CD4-positive, alpha-beta T cell treated with Interleukin-12 subunit alpha and Interleukin-12 subunit beta, for 1 hour (primary cell): ENCODE measurements at regions not wholly inside any gene's neighbourhood (a gene's known extent, or its start where the extent isn't known, plus 50 kb on each side); places are given as distances from the start of the nearest gene placed in this dataset.

Experiments
- DNase-seq: peaks from one replicate; pipeline ENCODE4 v3.0.0-alpha.2; 2020

DNA sequence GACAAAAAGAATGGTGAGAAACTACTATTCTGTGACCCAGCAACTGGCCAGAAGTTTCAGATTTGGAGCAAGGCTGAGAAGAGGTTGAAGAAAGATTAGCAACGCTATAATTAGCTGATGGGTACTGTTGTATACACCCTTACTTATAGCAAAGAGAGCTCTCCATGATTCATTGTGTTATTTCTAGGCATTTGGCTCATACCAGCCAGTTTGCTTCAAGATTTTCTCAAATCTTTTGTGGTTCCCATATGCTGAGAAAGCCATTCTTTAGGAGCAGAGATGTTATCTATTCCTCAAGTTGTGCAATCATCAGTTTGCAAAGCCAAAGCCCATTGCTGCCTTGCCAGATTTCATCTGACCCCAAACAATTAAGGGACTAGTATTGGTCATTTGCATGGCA lies 179.4 kb downstream of the ETS1 start:
- no peak for DNase-seq

DNA sequence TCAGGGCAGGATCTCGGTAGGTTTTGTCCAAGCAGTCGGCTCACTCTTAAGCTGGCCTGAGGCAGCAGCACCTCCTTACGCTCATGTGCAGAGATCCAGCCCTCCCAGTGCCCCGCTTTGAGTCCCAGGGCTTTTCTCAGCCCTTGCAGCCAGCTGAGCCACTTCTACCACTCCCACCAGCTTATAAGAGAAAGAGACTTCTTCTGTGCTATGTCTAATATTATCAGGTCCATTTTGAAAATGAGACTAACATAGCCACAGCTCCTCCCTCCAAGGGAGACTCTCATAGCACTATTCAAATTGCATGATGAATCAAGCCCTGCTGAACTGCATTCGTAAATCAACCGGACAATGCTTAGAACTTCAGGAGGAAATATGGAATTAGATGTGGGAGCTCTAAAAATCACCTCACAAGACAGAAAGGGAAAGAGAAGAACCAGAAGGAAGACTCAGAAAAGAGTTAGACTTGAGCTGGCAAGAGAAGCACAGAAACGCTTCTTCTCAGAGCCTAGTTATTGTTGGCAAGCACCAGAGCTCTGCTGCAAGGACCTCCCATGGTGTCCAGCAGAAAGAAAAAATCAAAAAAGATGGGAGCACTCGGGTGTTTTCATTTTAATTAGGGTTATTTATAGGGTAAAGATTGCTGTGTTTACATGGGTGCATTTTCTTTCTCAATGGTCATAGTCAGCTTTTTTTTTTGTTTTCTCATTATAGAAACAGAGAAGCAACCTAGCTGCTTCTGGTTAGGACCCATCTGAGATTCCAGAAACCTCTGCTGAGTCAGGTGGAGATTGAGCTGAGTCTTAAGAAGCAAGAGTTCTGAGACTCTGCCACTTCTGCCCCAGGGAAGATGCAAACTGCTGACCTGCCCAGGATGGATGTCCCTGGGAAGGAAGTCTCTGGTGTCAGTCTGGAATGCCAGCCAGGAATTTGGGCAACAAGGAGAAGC lies 181.4 kb downstream of the ETS1 start:
- DNase-seq = no peak

DNA sequence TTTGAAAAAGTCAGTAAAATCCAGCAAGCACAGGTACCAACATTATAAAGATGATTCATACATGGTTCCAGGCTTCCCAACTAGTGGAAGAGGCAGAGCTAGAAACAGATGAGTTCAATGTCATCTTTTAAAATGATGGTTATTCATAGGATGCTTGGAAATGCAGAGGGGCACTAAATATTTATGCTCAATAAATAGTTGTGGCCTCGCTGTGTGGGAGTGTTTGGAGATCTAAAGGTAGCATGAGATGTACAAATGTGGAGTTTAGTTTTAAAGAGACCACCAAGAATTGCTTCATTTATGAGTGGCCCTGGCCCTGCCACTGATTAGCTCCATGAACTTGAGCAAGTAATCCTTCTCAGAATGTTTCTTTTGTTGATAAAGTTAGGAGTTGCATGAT lies 182.2 kb downstream of the ETS1 start:
- DNase-seq = no peak

DNA sequence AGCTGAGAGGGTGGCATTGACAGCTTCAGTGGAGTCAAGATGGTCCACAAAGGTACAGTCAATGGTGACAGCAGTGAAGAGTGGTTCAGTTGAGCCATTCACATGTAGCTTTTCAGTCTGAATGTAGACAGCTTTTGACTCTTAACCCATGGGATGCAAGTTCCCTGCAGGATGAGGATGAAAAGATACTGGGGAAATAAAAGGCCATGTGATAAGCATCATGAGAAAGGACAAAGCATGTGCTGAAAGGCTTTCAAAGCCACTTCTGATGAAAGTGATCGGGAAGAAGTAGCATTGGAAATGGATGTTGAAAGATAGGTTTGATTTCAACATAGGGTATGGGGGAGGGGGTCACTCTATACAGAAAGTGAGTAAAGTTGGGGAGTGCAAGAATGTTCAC lies 182.9 kb downstream of the ETS1 start:
- no peak for DNase-seq

DNA sequence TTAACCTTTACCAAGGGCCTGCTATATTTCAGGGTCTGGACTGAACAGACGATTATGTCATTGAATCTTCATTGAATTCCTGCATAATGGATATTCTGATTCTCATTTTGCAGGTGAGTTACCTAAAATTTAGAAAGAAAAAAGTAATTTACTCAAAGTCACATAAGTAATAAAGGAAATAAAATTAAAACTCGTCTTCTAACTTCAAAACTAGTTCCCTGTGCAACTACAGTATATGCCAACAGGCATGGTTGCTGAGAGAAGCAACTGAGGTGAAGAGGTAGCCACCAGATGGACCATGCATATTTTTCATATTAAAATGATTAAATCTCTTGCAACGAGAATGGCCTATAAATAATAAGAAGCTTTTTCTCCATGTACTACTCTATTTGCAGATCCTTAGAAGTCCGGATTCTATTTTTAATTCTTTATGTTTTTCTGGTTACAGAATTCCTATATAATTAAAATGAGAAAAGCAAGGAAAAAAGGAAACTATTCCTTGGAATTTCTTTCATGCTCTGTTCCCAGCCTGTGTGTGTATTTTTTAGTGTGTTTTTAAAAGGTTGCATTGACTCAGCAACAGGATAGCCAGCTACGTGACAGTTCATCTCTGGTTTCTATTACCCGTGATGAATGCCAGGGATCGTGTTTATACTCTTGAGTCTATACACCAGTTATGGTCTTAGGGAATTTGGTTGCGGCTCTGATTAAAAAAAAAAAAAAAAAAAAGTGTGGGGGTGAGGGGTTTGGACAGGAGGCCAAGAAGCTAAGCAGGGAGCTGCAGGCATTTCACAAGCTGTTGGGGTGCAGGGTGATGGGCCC lies 186.8 kb downstream of the ETS1 start:
- no peak for DNase-seq

DNA sequence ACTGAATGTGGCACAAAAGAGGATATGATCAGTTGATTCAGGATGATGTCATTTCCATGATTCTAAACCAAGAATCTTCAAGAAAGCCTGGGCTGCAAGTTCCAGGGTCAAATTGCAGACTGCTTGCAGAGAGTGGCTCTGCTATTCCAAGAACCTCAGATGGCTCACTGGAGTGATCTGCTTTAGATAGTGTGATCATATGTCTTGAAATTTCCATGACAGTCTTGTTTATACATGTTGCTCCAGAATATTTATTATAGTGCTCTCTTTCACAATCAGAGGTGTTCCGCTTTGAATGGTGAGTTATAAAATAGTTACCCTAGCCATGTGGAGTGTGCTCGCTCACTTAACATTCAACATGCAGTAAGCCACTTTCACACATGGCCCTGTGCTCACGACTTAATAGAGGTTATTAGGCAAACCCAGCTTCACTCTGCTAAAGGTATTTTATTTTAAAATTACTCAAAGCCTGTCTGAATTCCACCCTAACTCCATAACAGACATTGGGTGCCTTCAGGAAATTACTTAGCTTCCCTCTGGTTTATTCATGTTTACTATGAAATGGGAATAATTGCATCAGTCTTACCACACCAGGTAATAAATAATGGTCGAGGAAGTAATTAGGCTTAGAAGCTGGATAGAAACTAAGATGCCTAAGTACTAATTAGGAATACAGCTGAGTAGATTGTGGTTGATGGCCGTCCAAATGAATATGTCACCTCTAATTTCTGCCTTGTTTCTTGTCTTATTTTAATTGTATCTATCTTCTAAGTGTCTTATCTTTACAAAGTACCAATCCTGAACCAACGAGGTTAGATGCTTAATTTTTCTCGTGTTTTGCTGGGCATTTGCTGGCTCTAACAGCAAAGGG lies 187.9 kb downstream of the ETS1 start:
- no peak for DNase-seq

DNA sequence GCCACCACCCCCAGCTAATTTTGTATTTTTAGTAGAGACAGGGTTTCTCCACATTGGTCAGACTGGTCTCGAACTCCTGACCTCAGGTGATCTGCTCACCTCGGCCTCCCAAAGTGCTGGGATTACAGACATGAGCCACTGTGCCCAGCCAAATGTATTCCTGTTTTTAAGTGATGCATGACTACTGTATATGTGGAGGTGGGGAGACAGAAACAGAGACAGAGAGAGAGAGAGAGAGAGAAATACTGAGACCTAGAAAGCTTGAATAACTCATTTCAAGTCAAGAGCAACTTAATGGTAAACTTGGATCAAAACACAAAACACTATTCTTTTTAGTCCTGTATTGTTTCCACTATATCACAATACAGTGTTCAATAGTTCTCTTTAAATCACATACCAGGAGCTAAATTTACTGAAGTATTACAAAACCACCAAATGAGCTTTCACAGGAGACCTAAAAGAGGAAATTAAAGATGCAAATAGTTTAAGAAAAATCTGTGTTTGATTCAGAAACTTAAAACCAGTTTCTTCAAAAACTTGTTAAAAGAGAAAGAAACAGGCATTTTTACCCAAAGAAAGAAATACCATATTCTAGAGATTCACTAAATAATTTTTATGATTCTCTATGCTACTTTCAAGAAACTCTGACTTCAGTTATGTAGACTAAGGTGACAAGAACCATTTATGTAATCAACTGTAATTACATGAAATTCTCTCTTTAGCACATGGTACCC lies 188.7 kb downstream of the ETS1 start:
- DNase-seq = no peak

DNA sequence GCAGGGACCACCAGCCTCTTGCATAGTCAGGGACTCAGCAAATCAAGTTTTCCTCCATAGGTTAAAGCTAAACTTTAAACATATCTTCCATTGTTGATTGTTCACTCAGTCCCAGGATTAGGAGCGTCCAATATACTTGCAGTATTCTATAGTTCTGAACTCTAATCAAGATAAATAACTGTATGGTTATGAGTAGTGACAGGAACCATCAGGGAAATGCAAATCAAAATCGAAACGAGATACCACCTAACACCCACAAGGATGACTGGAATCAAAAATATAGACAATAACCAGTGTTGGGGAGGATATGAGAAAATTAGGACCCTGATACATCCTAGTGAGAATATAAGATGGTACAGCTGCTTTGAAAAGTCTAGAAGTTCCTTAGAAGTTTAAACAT lies 190.0 kb downstream of the ETS1 start:
- no peak for DNase-seq

DNA sequence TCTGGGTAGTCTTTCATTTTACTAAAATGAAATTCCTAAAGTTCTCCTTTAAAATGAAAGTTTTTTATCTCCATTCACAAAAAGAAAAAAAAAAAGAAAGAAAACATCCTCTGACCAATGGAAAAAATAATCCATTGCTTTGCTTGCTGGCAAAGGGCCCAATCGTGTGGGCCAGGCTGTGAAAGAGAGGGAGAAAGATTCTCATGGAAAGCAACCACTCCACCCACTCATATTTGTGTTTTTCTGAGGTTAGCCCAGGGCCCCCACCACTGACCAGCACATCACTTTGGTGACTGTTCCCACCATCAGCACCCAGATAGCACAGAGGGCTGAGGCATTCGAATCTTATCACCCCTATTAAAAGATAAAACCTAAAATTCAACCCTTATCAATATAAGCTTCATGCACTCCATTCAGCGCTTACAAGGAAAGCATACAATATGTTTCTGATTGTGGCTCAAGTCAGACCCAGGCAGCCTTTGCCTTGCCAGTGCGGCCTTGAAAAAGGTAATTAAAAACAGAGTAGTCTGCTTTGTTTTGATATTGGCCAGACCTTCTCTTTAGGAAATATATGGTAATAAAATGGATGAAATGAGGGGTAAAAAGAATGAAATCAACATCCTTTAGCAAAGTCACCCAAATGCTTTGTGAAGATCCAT lies 192.8 kb downstream of the ETS1 start:
- DNase-seq = no peak

DNA sequence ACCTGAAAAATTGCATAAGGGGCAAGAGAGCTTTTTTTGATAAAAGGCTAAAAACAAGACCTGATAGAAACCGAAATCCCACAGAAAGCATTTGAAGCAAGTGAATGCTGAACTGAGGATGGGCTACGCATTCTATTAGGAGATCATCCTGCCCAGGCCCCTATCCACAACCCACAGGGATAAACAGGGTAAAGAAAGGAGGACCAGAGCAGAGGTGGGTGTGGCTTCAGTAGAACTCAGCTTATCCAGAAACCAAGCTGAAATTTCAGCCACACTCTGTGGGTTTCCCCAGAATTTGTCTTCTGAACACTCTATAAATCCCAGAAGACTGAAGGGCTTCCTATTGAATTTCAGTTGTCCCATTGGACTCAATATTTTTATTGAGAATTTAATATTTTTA lies 195.1 kb downstream of the ETS1 start:
- no peak for DNase-seq

DNA sequence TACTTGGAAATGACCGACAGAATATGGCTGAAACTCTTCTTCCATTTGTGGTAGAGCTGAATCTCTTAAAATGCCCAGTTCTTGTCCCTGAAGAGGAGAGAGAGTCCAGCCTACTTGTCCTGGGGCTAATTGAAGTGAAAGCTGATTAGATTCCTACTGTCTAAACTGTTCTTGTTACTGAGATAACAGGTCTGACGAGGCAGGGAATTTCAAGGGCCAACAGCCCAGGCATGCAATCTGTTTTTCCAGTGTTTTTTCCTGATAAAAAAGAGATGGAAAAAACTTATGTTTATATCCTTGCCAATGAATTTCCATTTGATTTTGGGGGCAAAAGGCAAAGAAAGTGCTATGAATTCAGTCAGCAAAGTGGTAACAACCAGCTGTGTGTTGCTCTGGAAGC lies 195.5 kb downstream of the ETS1 start:
- DNase-seq = no peak

DNA sequence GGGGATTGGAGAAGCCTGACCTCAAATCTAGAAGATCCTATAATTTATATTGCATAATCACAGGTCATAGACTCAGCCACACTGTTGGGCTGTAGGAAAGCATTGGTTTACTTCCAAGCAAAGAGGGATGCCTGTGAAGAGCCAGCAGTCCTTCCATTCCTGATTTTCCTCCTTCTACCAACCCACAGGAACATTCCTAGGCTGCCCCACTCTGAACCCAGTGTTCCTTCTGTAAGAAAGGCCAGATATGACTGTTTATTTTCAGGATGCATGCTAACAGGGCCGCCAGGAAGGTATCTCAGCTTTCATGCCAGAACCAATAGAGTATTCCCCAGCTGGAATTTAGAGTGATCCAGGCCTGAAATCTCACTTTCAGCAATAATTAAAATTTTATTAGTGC lies 197.1 kb downstream of the ETS1 start:
- DNase-seq = no peak

DNA sequence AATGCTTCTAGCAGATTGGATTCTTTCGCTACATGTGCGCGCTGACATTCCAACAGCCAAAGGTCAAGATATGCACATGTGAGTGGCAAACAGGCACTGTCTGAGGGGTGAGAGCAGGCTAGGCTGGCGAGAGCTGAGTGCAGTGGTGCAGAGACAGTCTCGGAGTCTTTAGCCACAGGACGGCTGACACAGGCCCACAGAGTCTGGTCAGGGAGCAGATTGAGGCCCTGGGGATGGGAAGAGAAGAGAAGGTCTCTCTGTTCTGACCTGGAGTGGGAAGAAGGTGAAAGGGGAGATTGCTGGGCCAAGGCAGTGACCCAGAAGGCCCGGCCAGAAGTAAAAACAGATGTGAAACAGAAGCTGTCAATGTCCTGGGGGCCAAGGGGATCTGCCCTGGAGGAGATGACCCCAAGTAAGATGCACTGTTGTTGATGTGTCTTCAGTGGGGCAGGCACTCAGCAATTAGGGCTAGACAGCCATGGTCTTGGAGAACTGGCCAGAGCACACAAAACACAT lies 197.8 kb downstream of the ETS1 start:
- no peak for DNase-seq

DNA sequence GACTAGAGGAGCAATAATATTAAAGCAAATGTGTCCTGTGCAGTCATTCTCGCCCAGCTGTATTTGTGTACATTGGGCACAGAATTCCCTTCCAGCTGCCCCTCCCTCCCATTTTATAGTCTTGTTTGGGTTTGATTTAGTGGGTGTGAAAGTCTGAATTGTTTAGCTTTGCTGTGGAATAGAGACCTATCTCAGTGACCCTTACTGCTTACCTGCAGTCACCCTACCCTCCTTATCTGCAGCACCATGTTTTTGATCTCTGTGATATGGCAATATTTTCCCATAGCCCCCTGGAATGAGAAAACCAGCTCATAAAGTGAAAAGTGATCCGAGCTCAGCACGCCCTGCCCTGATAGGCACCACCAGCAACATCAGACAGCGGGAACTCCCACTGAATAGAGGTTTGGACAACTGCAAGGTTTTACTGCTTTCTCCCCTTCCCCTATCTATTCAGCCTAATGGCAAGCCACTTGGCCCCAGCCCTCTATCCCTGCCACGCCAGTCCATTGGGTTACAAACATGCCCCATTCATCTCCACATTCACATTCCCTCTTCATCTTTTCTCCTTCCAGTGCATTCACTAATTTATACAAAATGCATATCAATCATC lies 199.0 kb downstream of the ETS1 start:
- DNase-seq = no peak

DNA sequence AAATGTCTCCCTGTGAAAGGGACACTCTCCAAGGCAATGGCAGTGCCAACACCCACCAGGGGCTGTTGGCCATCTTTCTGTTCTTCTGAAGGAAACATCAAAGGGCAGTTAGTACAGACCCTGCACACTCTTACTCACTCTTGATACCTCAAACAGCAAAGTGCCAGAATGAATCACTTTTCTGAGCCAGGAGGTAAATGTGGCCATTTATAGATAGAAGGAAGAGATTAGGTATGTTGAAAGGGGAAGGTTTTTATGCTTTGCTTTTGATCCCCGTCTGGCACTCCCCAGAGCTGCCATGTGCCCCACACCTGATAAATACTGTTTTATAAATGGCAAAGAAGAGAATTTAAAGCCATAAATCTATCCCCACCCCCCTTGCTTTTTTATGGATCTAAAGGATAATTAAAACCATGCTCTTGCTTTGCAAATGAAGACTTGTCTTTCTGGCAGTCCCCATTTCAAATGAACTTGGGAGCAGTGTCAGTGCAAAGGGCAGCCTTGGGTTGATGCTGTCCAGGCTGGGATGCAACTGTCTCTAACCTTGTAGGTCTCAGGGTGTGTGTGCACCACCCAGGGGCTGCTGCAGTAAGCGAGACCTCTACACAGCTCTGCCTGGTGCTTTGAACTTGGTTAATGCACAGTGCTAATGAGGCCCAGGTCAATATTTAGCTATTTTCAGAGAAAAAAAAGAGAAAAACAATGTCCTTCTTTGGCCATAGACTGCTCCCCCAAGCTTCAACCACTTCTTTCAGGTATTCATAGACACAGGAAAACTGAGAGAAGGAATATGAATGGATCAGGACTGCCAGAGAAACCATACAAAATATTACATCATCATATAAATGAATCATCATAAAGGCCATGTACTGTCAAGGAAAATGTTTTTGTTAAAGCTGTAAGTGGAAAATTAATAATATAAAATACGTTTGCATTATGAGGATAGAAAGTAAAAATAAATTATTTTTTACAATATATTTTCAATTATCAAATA lies 207.5 kb downstream of the ETS1 start:
- peak; percentile 54 for DNase-seq

DNA sequence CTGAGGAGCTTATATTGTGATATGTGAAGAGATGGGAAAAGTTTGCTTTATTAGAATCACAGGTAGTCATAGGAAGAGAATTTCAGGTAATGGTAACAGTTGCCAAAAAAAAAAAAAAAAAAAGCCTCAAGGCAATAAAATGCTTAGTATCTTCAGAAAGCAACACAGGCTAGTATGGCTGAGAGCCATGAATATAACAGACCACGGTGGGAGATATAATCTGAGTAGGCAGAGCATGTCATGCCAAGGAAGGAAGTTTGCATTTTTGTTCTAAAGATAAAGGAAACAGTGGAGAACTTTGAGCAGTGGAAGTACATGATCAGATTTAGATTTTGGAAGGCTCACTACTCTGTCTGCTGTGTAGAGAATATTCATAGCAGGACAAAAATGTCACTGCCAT lies 211.4 kb downstream of the ETS1 start:
- DNase-seq = peak; percentile 10

DNA sequence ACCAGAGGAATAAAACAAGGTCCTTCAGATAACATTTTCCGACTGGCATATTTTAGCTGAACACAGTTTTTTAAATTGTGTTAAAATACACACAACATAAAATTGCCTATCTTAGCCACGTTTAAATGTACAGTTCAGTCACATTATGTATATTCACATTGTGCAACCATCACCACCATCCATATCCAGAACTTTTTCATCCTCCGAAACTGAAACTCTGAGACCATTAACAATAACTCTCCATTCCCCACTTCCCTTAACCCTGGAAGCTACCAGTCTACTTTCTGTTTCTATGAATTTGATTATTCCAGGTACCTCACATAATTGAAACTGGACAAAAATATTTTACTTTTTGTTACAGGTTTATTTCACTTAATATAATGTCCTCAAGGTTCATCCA lies 213.3 kb downstream of the ETS1 start:
- no peak for DNase-seq

DNA sequence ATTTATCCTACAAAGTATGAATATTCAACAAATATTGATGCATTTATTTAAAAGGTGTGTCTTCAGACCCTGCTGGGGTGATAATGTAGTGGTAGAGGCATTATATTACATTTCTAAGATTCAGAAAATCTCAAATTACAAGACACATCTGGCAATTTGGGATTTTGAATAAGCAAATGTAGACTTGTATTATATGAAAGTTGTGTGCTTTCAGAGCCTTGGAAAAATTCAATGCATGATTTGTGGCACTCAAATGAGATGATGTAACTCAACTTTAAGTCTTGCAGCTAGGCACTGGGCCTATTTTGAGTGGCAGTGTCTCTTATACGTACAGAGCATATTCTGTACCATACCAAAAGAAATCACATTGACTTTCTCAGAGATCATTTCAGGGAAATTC lies 214.4 kb downstream of the ETS1 start:
- no peak for DNase-seq

DNA sequence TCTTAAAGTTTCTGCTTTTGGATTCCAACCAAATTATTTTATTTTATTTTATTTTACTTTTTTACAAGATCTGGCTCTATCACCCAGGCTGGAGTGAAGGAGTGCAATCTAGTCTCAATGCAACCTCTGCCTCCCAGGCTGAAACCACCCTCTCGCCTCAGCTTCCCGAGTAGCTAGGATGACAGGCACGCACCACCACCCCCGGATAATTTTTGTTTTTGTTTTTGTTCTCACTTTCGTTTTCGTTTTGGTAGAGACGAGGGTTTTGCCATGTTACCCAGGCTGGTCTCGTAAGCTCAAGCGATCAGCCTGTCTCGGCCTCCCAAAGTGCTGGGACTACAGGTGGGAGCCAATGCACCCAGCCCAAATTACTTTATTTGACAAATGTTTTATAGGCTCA lies 219.8 kb downstream of the ETS1 start:
- DNase-seq = peak; percentile 71

DNA sequence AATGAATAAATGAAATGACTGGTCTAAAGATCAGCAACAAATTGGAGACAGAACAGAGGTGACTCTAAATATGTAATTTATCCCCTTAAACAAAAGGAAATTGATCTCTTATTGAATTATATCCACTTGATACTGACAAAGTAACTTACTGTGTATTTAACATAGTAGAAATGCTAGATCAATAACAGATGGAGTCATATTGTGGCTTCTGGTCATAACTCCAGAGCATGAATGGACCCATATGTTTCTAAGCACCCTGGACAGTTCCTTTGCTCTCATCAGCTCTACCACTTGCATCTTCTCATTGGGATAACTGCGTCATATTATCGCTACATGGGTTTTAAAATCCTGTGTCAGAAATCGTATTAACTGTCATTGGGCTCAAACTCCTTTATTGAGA lies 222.3 kb downstream of the ETS1 start:
- DNase-seq = peak; percentile 43
